ENCODE measurements at regions not wholly inside any gene's neighbourhood (a gene's known extent, or its start where the extent isn't known, plus 50 kb on each side); places are given as distances from the start of the nearest gene placed in this dataset.

GRCh38 chr3:74119221-74119620 is 494.5 kb upstream of the PDZRN3 start:
- no peak for TF ChIP-seq CTCF (IDR thresholded peaks at IDR 0.05)
- no peak for TF ChIP-seq POLR2A (IDR thresholded peaks at IDR 0.05)

Data from Peyer's patch (tissue), 4 donors.